ENCODE measurements at regions not wholly inside any gene's neighbourhood (a gene's known extent, or its start where the extent isn't known, plus 50 kb on each side); places are given as distances from the start of the nearest gene placed in this dataset.

- Histone ChIP-seq H3K4me1 (replicated peaks in 1 of 2) (no peaks in the 10 kb centered on the region), H3K27ac (no peak overlapping the region), H3K4me3 (no peak overlapping the region), H3K9me3 (replicated peaks in 1 of 3) (no peaks in the 10 kb centered on the region), H3K27me3 (no peaks in the 10 kb centered on the region), H3K36me3 (replicated peaks in 1 of 2) (no peaks in the 10 kb centered on the region)
- TF ChIP-seq CTCF (IDR thresholded peaks at IDR 0.05) (no peak), POLR2A (IDR thresholded peaks at IDR 0.05) (no peak)
- DNase-seq = no peak
- intact Hi-C loops (cut with DNase I) = no loop called here
- 61 to 77% (median 69%) methylated on average over 13 of the region's 13 CpGs for WGBS, 4 donors
Measured at GRCh38 chr12:126107659-126108058, 1042.4 kb downstream of the AACS start.

- no peak for DNase-seq
- no peaks in the 10 kb centered on the region for H3K4me1 ChIP-seq (replicated peaks in 1 of 2)
- intact Hi-C loops (cut with DNase I) = no loop called here
- H3K27me3 ChIP-seq = no peaks in the 10 kb centered on the region
- H3K36me3 ChIP-seq (replicated peaks in 1 of 2) = no peaks in the 10 kb centered on the region
- TF ChIP-seq CTCF (IDR thresholded peaks at IDR 0.05) = no peak
- TF ChIP-seq POLR2A (IDR thresholded peaks at IDR 0.05) = no peak
- H3K27ac ChIP-seq = no peak overlapping the region
- H3K4me3 ChIP-seq = no peak overlapping the region
- 14 to 42% (median 24%) methylated on average over 3 of the region's 3 CpGs for WGBS, 4 donors
- no peaks in the 10 kb centered on the region for H3K9me3 ChIP-seq (replicated peaks in 1 of 3)
Measured at GRCh38 chr12:126108247-126108646, 1043.0 kb downstream of the AACS start.

- Histone ChIP-seq H3K4me3 (no peak overlapping the region), H3K27me3 (no peaks in the 10 kb centered on the region), H3K9me3 (replicated peaks in 1 of 3) (no peaks in the 10 kb centered on the region), H3K4me1 (replicated peaks in 1 of 2) (no peaks in the 10 kb centered on the region), H3K36me3 (replicated peaks in 1 of 2) (no peaks in the 10 kb centered on the region), H3K27ac (no peak overlapping the region)
- 73 to 83% (median 78%) methylated on average over 1 of the region's 1 CpG for WGBS, 4 donors
- intact Hi-C loops (cut with DNase I) = no loop called here
- TF ChIP-seq POLR2A (IDR thresholded peaks at IDR 0.05) (no peak), CTCF (IDR thresholded peaks at IDR 0.05) (no peak)
- no peak for DNase-seq
Measured at GRCh38 chr12:126112141-126112540, 1046.9 kb downstream of the AACS start.

- WGBS, 4 donors = 75 to 94% (median 88%) methylated on average over 1 of the region's 1 CpG
- Histone ChIP-seq H3K36me3 (replicated peaks in 1 of 2) (no peaks in the 10 kb centered on the region), H3K27ac (no peak overlapping the region), H3K4me3 (no peak overlapping the region), H3K27me3 (no peaks in the 10 kb centered on the region), H3K4me1 (replicated peaks in 1 of 2) (no peaks in the 10 kb centered on the region), H3K9me3 (replicated peaks in 1 of 3) (no peaks in the 10 kb centered on the region)
- TF ChIP-seq POLR2A (IDR thresholded peaks at IDR 0.05) (no peak), CTCF (IDR thresholded peaks at IDR 0.05) (no peak)
- intact Hi-C loops (cut with DNase I) = no loop called here
- DNase-seq = no peak
Measured at GRCh38 chr12:126112849-126113248, 1047.6 kb downstream of the AACS start.

All from adrenal gland (tissue), 9 donors.